K562 (cell line): ENCODE measurements at regions not wholly inside any gene's neighbourhood (a gene's known extent, or its start where the extent isn't known, plus 50 kb on each side); places are given as distances from the start of the nearest gene placed in this dataset.

ENCODE experiments used
- ATAC-seq: fragments of 200-7000 bp; cut with Tn5 transposase; 3 replicates; pipeline ENCODE4 v1.9.1; 2020; ENCODE audit warnings: moderate library complexity
- BruUV-seq: library from RNA; stranded (reverse); fragments of 400-500 nt; replicated peaks from 2 replicates; lab custom pipeline; 2021; lab: Mats Ljungman, UMichigan
- CTCF ChIA-PET: fragments of 300-600 bp; formaldehyde crosslinking; extraction: SDS; loops from one replicate; lab custom pipeline; 2021; ENCODE audit warnings: low intra/inter-chr PET ratio; lab: Yijun Ruan, JAX
- POLR2A ChIA-PET: fragments of 300-600, 350-650 bp; sonication (Branson Sonifier 250); formaldehyde crosslinking; extraction: SDS; loops from one replicate; lab custom pipeline; 2021; ENCODE audit warnings: antibody characterized with exemption, inconsistent platforms; lab: Yijun Ruan, JAX
- DNase-seq, 4 experiments: peaks; one replicate each; pipeline versions ENCODE4 v3.0.0 to v3.0.0-alpha.2; 2011 to 2018; ENCODE audit warnings: low spot score in 3 of 4, mixed read lengths in 3 of 4; ENCODE audit errors: extremely low read depth in 1 of 4
- FAIRE-seq: peaks from 2 replicates; lab custom pipeline; 2011; peaks lifted over from hg19 to GRCh38; lab: Jason Lieb, UNC
- H2AFZ ChIP-seq: 2 replicates; pipeline ENCODE4 v1.6.0; 2011; ENCODE audit warnings: low read depth, low read length, control low read depth, inconsistent platforms
- H3K27ac ChIP-seq: fragments of 200-600 bp; 3 replicates; pipeline ENCODE4 v1.8.0; 2011; ENCODE audit warnings: low read depth, mild to moderate bottlenecking, control low read depth, inconsistent platforms, low read length, moderate library complexity, mixed read lengths; ENCODE audit errors: extremely low read depth
- H3K27me3 ChIP-seq, 2 experiments: fragments of 300-600 bp in 1 of 2; 2 replicates in 1 of 2; 3 replicates in 1 of 2; pipeline versions ENCODE4 v1.6.0 to v1.8.0; 2011; ENCODE audit warnings: inconsistent platforms in 2 of 2, low read length in 2 of 2, mild to moderate bottlenecking in 1 of 2, mixed read lengths in 1 of 2, moderate library complexity in 1 of 2; ENCODE audit not compliant: control insufficient read depth in 2 of 2, insufficient read depth in 2 of 2
- H3K36me3 ChIP-seq: fragments of 300-600 bp; 3 replicates; pipeline ENCODE4 v1.8.0; 2011; ENCODE audit warnings: mild to moderate bottlenecking, low read length, inconsistent platforms; ENCODE audit not compliant: control insufficient read depth, insufficient read depth
- H3K4me1 ChIP-seq, 2 experiments: fragments of 200-600 bp in 1 of 2; replicated peaks in 1 of 2; 2 replicates in 1 of 2; 3 replicates in 1 of 2; pipeline versions ENCODE4 v1.5.1 to v1.8.0; 2011; ENCODE audit warnings: inconsistent platforms in 2 of 2, low read length in 2 of 2, mild to moderate bottlenecking in 1 of 2, mixed read lengths in 1 of 2, moderate library complexity in 1 of 2; ENCODE audit not compliant: control insufficient read depth in 2 of 2, insufficient read depth in 2 of 2
- H3K4me2 ChIP-seq: 2 replicates; pipeline ENCODE4 v1.6.1; 2011; ENCODE audit warnings: low read length, control low read depth, inconsistent platforms, mixed read lengths; ENCODE audit not compliant: insufficient read depth
- H3K4me3 ChIP-seq: fragments of 200-600 bp; sonication (generic), shearing (Covaris generic); 2 replicates; pipeline ENCODE4 v1.5.1; 2016; ENCODE audit warnings: control low read depth, inconsistent platforms
- H3K79me2 ChIP-seq: fragments of 200-600 bp; 3 replicates; pipeline ENCODE4 v1.8.0; 2011; ENCODE audit warnings: low read length, inconsistent platforms; ENCODE audit not compliant: control insufficient read depth, insufficient read depth
- H3K9ac ChIP-seq, 2 experiments: 2 replicates each; pipeline versions ENCODE4 v1.6.0 to v1.6.1; 2011; ENCODE audit warnings: low read depth in 2 of 2, low read length in 2 of 2, control low read depth in 1 of 2, inconsistent platforms in 1 of 2, mild to moderate bottlenecking in 1 of 2, mixed read lengths in 1 of 2; ENCODE audit not compliant: insufficient read depth in 1 of 2
- H3K9me1 ChIP-seq: one replicate; pipeline ENCODE4 v1.6.0; 2011; ENCODE audit warnings: inconsistent platforms, mild to moderate bottlenecking, low read length, moderate library complexity; ENCODE audit not compliant: control insufficient read depth, insufficient read depth
- H3K9me3 ChIP-seq: replicated peaks from 2 replicates; pipeline ENCODE4 v1.5.1; 2011; ENCODE audit warnings: low read depth, low read length, inconsistent platforms; ENCODE audit not compliant: control insufficient read depth, insufficient read depth
- H4K20me1 ChIP-seq: replicated peaks from 2 replicates; pipeline ENCODE4 v1.6.1; 2011; ENCODE audit warnings: low read length, inconsistent platforms, mixed read lengths; ENCODE audit not compliant: control insufficient read depth, insufficient read depth
- CAMTA2 ChIP-seq: fragments of 250-450 bp; sonication (Bioruptor Pico); conservative IDR thresholded peaks from 2 replicates; pipeline ENCODE4 v1.5.1; 2022
- CCAR2 ChIP-seq: fragments of 200-400 bp; formaldehyde crosslinking; IDR thresholded peaks from 2 replicates; pipeline ENCODE4 v1.6.1; 2017; ENCODE audit warnings: mild to moderate bottlenecking, low read depth, low read length
- ETS1 ChIP-seq: conservative IDR thresholded peaks from 2 replicates; pipeline ENCODE4 v1.6.1; 2011; ENCODE audit warnings: low read depth, mild to moderate bottlenecking, low read length; ENCODE audit not compliant: control insufficient read depth
- ILK ChIP-seq: fragments of 450-650 bp; IDR thresholded peaks from 2 replicates; pipeline ENCODE4 v1.6.1; 2016; ENCODE audit warnings: missing genetic modification characterization, low read depth, mild to moderate bottlenecking, missing compliant biosample characterization, moderate library complexity, borderline replicate concordance
- MAFK ChIP-seq: IDR thresholded peaks from 2 replicates; pipeline ENCODE4 v1.6.1; 2011; ENCODE audit warnings: low read length, improper control_type of control experiment
- RCOR1 ChIP-seq, 2 experiments: IDR thresholded peaks; 2 replicates each; pipeline ENCODE4 v1.6.1; 2012; ENCODE audit warnings: low read depth in 2 of 2, low read length in 2 of 2, borderline replicate concordance in 1 of 2, improper control_type of control experiment in 1 of 2
- SIN3B ChIP-seq: fragments of 450-650 bp; IDR thresholded peaks from 2 replicates; pipeline ENCODE4 v1.6.1; 2017; ENCODE audit warnings: low read depth, mild to moderate bottlenecking, moderate library complexity
- SREBF2 ChIP-seq: sonication (generic); formaldehyde crosslinking; IDR thresholded peaks from 2 replicates; pipeline ENCODE4 v1.4.0; 2020; ENCODE audit warnings: mild to moderate bottlenecking, missing genetic modification reagents
- WHSC1 ChIP-seq: IDR thresholded peaks from one replicate; pipeline ENCODE4 v1.6.1; 2012; ENCODE audit warnings: low read length, control low read depth, inconsistent platforms
- ZC3H4 ChIP-seq: sonication (generic); formaldehyde crosslinking; IDR thresholded peaks from 2 replicates; pipeline ENCODE4 v1.9.0; 2021; ENCODE audit warnings: missing genetic modification reagents, borderline replicate concordance
- ZEB2 ChIP-seq: fragments of 450-650 bp; IDR thresholded peaks from 2 replicates; pipeline ENCODE4 v1.6.1; 2016
- ZMIZ1 ChIP-seq, 2 experiments: fragments of 150-350 bp in 1 of 2; IDR thresholded peaks; 2 replicates each; pipeline ENCODE4 v1.6.1; 2012 to 2016; ENCODE audit warnings: low read depth in 2 of 2, low read length in 2 of 2, mild to moderate bottlenecking in 1 of 2, moderate library complexity in 1 of 2
- ZNF212 ChIP-seq: fragments of 450-650 bp; formaldehyde crosslinking; IDR thresholded peaks from 2 replicates; pipeline ENCODE4 v1.4.0; 2020; ENCODE audit warnings: mild to moderate bottlenecking
- ZNF76 ChIP-seq: fragments of 250-450 bp; sonication (Bioruptor Pico); IDR thresholded peaks from 2 replicates; pipeline ENCODE4 v1.4.0; 2020; ENCODE audit warnings: mild to moderate bottlenecking, moderate library complexity, borderline replicate concordance
- in situ Hi-C: fragments of 300-500 bp; cut with MboI; formaldehyde crosslinking; loops from 4 replicates; pipeline ENCODE4 v1.15.0; 2018; ENCODE audit warnings: inconsistent platforms, mixed read lengths
- intact Hi-C: fragments of 100-400 bp; cut with micrococcal nuclease; formaldehyde crosslinking; loops from 2 replicates; pipeline ENCODE4 v1.14.2; 2022

GRCh38 chr14:40889126-40889525 is 717.5 kb upstream of the LRFN5 start:
- no peak for FAIRE-seq

More at GRCh38 chr14:40889126-40889525, 717.5 kb upstream of the LRFN5 start:
- no TSS peak for BruUV-seq
- no peaks in the 10 kb centered on the region for H3K27me3 ChIP-seq
- no peaks in the 10 kb centered on the region for H3K9me1 ChIP-seq
- no peak for DNase-seq
- intact Hi-C loops (no loop called here), in situ Hi-C loops (no loop called here)
- H3K9ac ChIP-seq, result no peak overlapping the region
- no peak overlapping the region for H3K4me2 ChIP-seq
- ATAC-seq, result no peak
- H2AFZ ChIP-seq, result no peak overlapping the region
- no peak overlapping the region for H3K27ac ChIP-seq
- no peaks in the 10 kb centered on the region for H3K4me1 ChIP-seq
- H3K4me3 ChIP-seq, result no peak overlapping the region
- CTCF ChIA-PET, result no interaction called here
- POLR2A ChIA-PET, result no interaction called here
- H3K79me2 ChIP-seq, result no peaks in the 10 kb centered on the region
- H3K36me3 ChIP-seq, result no peaks in the 10 kb centered on the region
- TF ChIP-seq ZC3H4 (CRISPR knock-in tag), result no peak
- TF ChIP-seq ZEB2, result no peak
- no peak for TF ChIP-seq ZMIZ1 (IDR thresholded peaks at IDR 0.05; ENCODE audit: low read depth in 2 of 2, low read length in 2 of 2)
- no peak for TF ChIP-seq WHSC1
- no peak for TF ChIP-seq ILK (tag)
- no peak for TF ChIP-seq CAMTA2 (CRISPR knock-in tag)
- no peak for TF ChIP-seq SREBF2
- no peak for TF ChIP-seq ETS1
- TF ChIP-seq SIN3B, result no peak
- TF ChIP-seq CCAR2, result no peak
- no peak for TF ChIP-seq RCOR1 (IDR thresholded peaks at IDR 0.05; ENCODE audit: borderline replicate concordance in 1 of 2, low read depth in 2 of 2, low read length in 2 of 2)
- no peak for TF ChIP-seq MAFK
- no peak for TF ChIP-seq ZNF212 (CRISPR knock-in tag)
- no peak for TF ChIP-seq ZNF76
- TF ChIP-seq, all 486 proteins: peak for 0
- Histone ChIP-seq H3K9me3 (no peaks in the 10 kb centered on the region), H4K20me1 (no peaks in the 10 kb centered on the region)
